ENCODE measurements at regions not wholly inside any gene's neighbourhood (a gene's known extent, or its start where the extent isn't known, plus 50 kb on each side); places are given as distances from the start of the nearest gene placed in this dataset.

DNA sequence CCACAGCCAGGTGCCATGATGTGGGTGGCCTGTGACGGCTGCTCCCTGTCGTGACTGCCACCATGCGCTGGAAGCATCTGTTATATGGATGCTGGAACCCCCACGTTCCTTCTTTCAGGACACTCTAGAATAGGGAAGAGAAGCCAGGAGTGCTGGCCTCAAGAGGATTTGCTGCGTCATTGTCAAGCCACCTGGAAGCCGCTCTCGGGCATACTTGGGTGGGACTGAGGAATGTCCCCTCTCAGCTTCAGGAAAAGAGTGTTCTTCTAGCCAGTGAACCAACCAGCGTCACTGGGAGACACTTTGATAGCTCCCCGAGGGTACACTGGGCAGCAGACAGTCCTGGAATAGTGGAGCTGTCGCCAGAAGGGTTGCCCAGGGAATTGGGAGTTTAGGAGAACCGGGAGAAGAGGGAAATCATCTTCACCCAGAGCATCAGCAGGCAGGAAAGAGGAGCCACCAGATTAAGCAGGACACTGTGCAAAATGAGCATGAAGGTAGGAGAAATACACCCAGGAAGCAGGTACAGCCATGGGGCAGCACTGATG lies 130.8 kb upstream of the SASH1 start:
- no peak for DNase-seq

DNA sequence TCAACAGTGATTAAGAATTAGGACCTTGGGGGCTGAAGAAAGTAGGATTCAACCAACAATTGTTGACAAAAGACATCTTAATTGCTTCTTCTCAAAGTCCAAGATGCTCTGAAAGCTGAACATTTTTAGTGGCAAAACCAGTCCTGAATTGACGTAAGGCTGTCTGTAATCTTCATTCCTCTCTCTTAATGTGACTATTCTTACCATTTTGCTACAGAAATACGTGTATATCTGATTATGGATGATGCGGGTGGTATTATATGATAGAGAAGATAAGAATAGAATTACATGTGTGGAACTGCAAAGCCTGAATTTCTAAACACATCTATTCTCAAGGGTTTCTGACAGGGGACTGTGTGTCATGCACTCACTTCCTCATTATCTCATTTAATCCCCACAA lies 130.3 kb upstream of the SASH1 start:
- DNase-seq, result no peak

DNA sequence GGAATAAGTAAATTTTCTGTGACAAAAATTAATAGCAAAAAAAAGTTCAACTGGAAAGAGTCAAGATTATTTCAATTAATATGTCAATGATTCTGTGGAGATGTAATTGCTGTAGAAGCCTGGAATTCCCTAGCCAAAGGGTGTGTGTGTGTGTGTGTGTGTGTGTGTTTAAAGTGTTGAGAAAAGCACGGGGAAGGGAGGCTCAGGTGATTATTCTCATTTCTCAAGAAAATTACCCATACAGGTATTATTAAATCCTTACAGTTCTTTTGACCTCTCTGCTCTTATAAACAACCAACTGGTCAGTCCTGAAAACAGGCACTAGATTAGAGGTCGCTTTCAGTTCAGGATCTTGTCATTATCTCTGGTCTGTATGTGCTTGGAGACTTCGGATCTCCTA lies 129.3 kb upstream of the SASH1 start:
- DNase-seq, result no peak

DNA sequence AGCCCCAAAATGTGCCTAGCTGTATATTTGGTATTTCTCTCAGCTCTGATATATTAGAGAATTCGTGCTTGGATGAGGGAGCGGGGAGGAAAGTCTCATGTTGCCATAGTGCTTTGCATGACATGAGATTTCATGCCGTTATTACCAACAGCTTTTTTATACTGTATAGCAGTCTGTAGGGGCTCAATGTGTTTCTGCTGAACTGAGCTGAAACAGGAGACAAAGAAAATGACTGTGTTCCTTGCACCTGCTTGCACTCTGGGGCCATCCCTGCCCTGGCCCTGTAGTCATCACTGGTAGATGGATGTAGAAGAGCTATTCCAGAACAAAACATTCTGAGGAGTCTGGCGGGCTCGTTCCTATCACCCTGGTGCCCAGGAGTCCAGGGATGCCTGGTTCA lies 128.0 kb upstream of the SASH1 start:
- no peak for DNase-seq

DNA sequence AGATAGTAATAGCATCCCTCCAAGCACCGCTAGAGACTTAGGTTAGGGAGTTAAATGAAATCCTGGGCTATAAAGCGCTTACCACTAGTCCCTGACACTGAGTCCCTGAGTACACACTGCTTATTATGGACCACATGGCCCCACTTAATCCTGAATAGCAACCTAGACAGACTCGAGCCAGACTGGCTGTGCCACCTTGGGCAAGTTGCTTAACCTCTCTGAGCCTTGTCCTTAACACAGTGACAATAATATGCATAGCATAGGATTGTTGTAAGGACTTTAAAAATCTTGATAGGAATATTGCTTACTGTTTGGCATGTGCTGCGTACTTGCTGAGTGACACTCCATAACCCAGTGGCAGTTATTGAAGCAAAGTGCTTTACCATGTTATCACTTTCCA lies 125.6 kb upstream of the SASH1 start:
- DNase-seq, result no peak

DNA sequence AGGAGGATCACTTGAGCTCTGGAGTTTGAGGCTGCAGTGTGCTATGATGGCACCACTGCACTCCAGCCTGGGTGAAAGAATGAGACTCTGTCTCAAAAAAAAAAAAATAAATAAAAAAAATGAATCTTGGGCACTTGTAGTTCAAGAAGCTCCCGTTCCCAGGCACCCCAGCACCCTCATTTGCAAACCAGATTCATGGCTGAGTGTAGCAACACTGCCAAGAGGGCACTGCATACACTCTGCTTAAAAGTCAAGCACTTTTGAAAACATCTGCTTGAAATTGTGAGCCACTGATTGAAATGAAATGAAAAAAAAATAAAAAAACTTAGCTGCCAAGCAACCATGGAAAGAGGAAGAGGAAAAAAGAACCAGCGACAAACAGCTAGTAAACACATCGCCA lies 124.7 kb upstream of the SASH1 start:
- DNase-seq, result no peak

DNA sequence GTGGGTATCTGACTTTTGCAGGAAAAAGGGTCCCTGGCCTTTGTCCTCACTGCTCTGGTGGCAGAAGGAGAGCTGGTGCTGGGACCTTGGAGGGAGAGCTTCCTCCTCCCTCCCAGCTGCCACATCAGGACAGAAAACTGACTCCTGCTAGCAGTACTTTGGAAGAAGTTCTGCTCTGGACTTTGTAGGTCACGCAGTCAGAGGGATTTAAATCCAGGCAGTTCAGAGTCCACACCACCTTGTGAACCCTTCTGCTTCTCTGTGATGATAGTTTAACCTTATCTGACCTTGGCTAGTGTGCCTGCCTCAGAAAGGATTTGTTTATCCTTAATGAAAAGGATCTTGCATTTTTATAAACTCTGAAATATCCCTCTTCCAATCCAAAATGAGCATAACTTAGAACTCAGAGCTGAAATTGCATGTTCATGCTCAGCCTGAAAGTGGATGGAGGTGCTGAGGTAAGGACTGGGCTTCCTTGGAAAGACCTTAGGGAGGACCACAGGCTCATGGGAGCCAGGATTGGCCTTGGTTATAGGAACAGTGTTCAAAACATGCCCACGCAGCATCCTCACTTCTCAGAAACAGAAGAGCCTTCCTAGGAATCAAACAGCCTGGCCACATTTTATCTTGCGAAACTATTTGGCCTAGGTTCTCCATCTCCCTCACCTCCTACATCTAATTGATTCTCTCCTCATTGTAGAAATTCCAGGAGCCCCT lies 123.9 kb upstream of the SASH1 start:
- DNase-seq, result no peak

DNA sequence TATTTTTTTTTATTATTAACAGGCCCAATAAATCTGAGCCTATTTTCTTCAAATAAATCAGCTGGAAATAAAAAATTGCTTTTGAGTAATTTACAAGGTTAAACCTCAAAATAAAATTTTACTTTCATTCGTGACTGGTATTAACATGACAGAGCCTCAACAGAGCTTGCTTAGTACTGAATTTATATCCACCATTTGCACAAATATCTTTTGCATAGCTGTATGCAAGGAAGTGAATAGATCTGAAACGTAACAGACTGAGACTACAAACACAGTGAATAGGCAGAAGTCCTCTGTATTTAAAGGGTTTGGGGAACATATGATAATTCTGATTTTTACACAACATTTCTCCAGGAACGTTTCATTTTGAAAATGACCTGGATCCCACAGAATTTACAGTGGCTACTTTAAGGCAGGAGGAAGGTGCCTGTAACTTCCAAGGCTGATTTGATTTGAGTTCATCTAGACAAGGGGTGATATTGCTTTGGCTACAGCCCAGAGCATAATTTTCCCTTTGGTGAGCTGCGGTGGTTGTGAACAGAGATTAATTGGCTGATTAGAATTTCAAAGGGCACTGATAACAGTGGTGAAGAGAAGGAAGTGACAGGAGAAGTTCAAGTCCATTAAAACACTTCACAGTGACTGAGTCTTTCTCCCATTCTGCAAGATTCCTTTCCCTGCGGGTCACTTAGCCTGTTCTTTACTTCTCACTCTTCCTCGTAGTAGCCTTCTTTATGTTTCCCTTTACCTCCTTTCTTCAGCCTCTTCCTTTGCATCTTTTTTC lies 121.2 kb upstream of the SASH1 start:
- no peak for DNase-seq

DNA sequence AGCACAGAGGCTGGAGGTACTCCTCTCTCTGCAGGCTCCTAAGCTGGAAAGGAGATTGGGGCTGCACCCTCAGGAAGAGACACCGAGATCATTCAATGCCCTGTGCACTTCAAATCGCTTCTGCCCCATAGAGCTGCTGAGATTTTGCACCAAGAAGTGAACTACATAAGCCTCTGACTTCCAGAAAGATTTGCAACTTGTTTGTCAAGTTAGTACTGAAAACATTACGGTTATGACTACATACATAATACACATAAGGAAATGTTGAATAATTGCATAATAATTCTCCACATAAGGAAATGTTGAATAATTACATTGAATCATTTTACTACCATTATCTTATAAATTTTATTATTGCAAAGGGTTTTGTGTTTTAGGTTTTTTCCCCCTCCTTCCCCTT lies 120.3 kb upstream of the SASH1 start:
- no peak for DNase-seq

DNA sequence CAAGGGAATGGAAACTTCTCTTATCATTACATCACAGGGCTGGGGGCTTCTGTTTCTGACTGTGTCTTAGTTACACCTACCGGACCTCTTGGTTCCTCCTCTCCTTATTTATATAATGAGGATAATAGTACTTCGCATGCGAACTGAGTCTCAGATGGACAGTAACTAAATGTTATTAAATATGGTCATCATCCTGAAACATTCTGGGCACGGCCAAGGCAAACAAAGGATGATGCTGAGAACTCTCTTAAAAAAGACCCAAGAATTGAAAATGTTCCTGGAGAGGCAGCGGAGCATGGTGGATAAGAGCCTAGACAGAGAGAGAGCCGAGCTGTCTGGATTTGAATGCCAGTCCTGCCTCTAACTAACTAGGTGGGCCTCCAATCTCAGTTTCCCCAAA lies 119.8 kb upstream of the SASH1 start:
- no peak for DNase-seq

DNA sequence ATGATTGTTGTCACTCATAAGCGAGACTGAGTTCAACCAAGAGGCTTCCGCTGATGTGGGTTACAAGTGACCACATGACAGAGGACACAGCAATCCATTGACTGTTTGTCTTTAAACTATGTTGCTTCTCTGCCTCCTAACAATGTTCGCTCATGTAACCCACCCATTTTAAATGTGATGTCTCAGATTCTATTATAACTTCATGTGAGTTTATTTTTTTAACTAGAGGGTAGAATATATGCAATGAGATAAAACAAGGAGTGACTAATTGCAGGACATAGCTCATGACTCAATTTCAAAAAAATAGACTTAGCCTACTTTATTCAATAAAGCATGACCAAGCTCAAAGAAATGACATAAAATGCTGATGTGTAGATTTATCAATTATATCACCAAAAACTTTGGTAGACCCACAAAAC lies 119.2 kb upstream of the SASH1 start:
- no peak for DNase-seq

DNA sequence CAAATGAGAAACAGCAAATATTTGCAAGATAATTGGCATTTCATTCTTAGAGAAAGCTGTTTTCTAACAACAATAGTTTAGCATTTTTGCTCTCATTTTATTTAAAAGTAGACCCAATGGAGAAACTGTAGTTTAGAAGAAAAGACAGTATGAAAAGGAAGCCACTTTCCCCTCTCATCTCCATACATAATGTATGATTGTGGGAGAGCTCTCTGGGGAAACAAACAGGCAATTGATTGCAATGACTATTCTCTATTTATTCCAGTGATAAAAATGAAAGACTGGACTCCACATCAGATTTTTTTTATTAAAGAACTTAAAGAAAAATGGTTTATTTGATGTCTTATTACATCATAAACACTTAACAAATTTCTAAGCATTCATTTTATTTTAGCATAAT lies 116.8 kb upstream of the SASH1 start:
- no peak for DNase-seq

DNA sequence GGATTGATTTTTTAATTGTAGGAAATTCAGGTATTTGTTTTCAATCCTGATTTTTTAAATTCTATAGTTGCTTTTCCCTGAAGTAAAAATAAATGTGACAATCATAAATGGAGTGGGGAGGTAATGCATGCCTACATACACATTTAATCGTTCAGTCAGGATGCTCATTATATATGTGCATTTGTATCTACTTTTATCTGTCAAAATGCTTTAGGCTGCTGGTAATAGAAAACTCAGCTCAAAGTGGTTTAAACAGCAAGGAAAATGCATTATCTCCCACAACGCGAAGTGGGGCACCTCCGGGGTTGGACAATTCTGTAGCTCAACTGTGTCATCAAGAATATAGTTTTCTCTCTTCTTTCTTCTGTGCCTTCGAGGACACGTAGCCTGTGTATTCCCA lies 116.4 kb upstream of the SASH1 start:
- no peak for DNase-seq

DNA sequence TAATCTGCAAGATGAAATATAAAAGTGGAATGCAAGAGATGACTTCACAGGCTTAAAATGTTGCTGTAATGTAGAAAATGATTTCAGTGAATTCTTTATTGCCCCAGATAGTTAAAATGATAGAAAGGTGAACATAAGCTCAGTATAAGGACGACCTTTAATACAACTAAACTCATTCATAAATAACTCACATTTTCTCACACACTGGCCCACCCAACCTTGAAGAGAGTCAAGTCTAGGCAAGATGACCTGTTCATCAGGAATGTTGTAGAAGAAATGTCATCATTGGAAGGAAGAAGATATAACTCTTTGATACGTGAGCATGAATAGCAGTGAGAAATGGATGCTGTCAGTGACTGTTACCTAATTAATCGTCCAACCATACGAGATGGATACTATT lies 111.1 kb upstream of the SASH1 start:
- DNase-seq, result no peak

DNA sequence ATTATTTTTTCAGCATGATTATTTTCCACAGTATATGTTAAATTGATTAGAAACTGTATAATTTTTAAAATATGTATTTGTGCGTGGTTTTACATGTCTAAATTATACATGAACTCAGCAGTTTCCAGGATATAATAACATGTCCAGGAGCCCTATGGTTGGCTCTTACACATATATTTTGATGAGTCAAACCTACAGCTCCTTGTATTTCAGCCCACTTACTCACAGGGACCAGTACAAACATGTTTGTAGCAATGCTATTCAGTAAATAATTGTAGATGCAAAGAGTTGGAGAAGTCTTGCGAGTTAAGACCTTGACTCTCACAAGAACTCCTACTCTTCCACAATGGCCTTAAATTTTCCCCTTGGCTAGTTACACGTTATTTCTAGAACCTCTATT lies 107.2 kb upstream of the SASH1 start:
- DNase-seq, result no peak

DNA sequence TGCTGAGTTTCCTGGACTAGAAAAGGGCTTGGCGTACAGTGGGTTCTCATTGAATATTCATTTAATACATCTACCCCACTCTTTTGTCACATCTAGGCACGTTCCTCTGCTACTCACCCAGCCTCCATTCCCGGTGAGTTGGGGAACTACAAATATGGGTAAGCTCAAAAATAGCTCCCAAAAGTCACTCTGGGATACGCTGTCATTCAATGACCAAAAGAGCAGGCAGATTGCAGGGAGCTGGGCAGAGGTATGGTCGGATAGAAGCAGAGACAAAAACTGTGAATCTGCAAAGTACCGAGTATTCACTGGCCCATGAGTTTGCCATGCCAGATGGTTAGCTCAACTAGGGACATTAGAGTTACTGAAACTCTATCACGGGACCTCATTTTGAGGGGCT lies 103.9 kb upstream of the SASH1 start:
- DNase-seq, result no peak

DNA sequence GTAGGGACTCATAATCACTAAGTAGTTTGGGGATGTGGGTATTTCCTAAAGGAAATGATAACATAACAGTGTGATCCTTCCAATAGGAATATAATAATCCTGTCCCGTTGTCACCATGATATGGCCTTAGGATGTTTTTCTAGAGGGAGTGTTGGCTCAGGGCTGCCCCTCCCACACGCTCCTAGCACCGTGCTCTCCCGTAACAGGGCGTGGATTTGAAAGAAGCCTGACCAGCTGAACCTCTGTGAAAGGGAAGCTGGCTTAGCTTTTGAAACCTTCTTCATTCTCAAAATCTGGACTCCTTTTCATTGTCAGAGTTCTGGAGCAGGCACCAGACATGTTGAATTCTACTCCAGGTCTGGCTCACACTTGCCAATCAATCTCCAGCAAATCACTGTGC lies 103.4 kb upstream of the SASH1 start:
- no peak for DNase-seq

DNA sequence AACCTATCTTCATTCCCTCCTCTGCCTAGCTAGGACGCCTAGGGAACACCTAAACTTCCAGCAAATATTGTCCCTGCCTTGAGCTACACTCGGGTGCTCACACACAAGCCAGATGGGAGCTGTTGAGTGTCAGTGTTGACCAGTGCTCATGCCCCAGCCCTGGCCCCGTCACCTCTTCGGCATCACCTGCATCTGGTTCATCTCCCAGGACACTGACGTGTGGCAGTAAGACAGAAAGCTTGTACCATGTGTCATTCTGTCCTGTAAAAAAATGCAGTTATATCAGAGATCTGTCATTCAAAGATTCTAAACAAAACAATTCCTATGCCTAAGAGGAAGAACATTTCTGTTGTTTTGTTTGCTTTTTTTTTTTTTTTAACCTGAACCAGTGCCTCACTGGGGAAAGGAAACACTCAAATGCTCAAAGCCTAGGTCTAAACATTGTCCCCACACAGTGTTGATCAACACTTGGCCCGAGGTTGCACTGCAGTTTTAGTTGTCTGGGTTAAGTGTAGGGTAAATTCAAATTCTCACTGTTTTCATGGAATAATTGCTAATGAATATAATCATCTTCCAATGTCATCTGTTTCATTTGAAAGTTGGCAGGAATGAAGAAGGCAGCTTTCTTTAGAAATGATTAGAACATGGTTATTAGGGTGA lies 102.7 kb upstream of the SASH1 start:
- no peak for DNase-seq

DNA sequence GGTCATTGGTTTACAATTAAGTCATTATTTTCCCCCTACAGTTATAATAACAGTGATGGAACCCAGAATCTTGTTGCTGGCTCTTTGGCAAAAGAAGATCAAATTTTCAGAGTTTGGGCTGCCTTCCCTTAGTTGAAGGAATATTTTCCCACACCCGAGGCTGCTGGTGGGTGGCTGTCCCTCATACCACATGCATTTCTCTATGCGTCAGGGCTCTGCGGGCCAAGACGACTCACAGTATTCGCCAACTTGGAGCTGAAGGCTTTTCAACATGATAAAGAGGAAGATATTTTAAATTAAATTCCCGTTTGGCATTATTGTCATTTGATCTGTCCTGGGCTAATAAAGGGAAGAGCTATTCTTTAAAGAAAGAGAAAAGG lies 102.2 kb upstream of the SASH1 start:
- DNase-seq, result peak in 1 of 2 donors; percentile 53

DNA sequence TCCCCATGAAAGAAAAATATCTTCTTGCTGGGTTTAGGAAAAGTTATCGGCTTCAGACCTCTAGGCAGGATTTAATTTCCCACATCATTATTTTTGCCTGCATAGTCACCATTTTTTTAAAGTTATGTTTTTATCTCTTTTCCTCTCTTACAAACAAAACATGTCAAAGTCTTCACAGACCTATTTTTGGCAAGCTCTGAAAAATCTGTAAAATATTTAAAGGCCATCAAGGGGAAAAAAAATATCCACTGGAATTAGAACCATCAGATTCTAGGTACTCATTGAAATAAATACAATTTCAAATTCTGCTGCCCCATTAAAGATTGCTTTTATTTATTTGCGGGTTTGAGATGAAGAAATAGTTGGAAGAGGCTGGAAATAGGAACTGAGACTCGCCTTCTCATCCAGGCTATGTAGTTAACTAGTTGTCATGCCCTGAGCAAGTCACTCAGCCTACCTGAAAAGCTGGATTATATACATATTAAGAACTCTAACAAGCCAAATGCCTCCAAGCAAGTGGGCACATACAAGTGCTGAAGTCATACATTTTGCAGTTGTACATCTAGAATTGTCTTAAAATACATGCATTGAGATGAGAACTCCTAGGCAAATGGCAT lies 101.7 kb upstream of the SASH1 start:
- no peak for DNase-seq

DNA sequence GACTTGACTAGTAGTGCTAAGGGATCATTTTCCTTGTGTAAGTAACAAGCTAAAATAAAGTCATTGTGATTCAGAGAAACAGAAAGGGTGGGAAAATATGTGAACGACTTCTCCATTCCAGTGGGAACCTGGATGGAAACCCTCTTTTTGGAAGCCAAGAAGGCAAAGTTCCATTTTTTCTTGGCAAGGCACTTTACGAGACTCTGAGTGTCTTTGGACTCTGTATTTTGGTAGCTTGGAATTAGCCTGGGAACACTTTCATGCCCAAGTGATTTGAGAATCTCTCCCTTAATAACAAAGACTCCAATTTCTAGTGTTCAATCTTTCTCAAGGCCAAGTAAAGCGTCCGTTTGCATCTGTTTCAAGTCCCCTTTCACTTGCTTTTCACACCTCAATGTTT lies 100.5 kb upstream of the SASH1 start:
- no peak for DNase-seq

DNA sequence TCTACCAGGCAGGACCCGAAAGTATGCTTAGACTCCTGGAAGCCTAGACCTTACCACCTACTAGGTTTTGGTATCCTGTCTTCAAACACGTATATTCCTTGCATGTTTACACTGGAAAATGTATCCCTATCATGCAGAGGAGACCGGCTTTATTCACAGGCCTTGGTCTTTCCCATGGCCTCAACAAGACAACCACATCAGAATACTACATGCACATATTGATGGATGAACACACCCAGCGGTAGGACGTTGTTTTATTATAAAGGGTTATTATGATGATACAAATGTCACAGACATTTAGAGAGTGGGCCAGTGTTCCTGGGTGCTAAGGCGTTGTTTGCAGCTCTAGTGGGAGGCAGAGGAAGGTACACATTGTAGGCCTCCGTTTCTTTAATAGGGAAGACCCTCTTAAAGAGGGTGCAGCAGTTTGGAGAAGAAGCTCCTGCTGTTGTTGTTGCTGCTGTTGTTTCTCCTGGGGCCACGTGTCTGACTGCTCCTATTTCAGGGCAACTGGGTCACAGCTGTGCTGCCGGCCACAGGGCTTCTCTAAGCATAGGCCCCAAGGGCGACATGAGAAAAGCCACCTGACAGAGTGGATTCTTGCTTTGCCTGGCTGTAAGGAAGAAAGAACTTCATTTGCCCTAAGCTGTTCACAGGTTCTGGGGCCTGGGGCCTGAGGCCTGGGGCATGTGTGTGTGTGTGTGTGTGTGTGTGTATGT lies 98.3 kb upstream of the SASH1 start:
- no peak for DNase-seq

All from right lung (tissue), 2 donors.